ENCODE measurements at regions not wholly inside any gene's neighbourhood (a gene's known extent, or its start where the extent isn't known, plus 50 kb on each side); places are given as distances from the start of the nearest gene placed in this dataset.
"Not testable (repeated sequence)": the region's sequence is repeated elsewhere in the genome, so short reads cannot be mapped to it uniquely, and the experiment has no call there.

GRCh38 chr3:84260596-84260995 is 698.2 kb upstream of the CADM2 start:
- no peak for DNase-seq (ENCODE audit: low spot score)

- DNase-seq (ENCODE audit: low spot score), result no peak
Measured at GRCh38 chr3:84265768-84266167, 693.0 kb upstream of the CADM2 start.

- no peak for DNase-seq (ENCODE audit: low spot score)
Measured at GRCh38 chr3:84275532-84275931, 683.3 kb upstream of the CADM2 start.

- DNase-seq (ENCODE audit: low spot score), result no peak
Measured at GRCh38 chr3:84277562-84278224, 681.1 kb upstream of the CADM2 start.

GRCh38 chr3:84292128-84292527 is 666.7 kb upstream of the CADM2 start:
- DNase-seq (ENCODE audit: low spot score), result no peak

GRCh38 chr3:84299329-84299728 is 659.5 kb upstream of the CADM2 start:
- DNase-seq (ENCODE audit: low spot score), result no peak

- no peak for DNase-seq (ENCODE audit: low spot score)
Measured at GRCh38 chr3:84304214-84304613, 654.6 kb upstream of the CADM2 start.

- no peak for DNase-seq (ENCODE audit: low spot score)
Measured at GRCh38 chr3:84307339-84307738, 651.5 kb upstream of the CADM2 start.

- DNase-seq (ENCODE audit: low spot score), result no peak
Measured at GRCh38 chr3:84308379-84308778, 650.4 kb upstream of the CADM2 start.

GRCh38 chr3:84318273-84318809 is 640.4 kb upstream of the CADM2 start:
- no peak for DNase-seq (ENCODE audit: low spot score)

- DNase-seq (ENCODE audit: low spot score), result not testable (repeated sequence)
Measured at GRCh38 chr3:84365563-84366278, 593.1 kb upstream of the CADM2 start.
